Fibroblast of lung (primary cell): ENCODE measurements at regions not wholly inside any gene's neighbourhood (a gene's known extent, or its start where the extent isn't known, plus 50 kb on each side); places are given as distances from the start of the nearest gene placed in this dataset.
A peak's percentile ranks its signal among the peaks of the same experiment; 100 is the strongest.

Experiments used
- DNase-seq, 2 donors: peaks; one replicate each; pipeline versions ENCODE4 v3.0.0 to v3.0.0-alpha.2; 2010; ENCODE audit warnings: low read depth in 2 of 2
- H2AFZ ChIP-seq: 2 replicates; pipeline ENCODE4 v1.5.1; 2012; ENCODE audit warnings: low read length, control low read depth, inconsistent platforms
- H3K27ac ChIP-seq: 2 replicates; pipeline ENCODE4 v1.5.1; 2011; ENCODE audit warnings: low read length, control low read depth; ENCODE audit not compliant: insufficient read depth
- H3K27me3 ChIP-seq: 2 replicates; pipeline ENCODE4 v1.5.1; 2011; ENCODE audit warnings: mild to moderate bottlenecking, low read length; ENCODE audit not compliant: control insufficient read depth, insufficient read depth
- H3K36me3 ChIP-seq: 2 replicates; pipeline ENCODE4 v1.5.1; 2011; ENCODE audit warnings: low read length; ENCODE audit not compliant: control insufficient read depth, insufficient read depth
- H3K4me1 ChIP-seq: 2 replicates; pipeline ENCODE4 v1.5.1; 2011; ENCODE audit warnings: low read length; ENCODE audit not compliant: control insufficient read depth, insufficient read depth; ENCODE audit errors: extremely low read depth
- H3K4me2 ChIP-seq: 2 replicates; pipeline ENCODE4 v1.5.1; 2011; ENCODE audit warnings: low read length, control low read depth; ENCODE audit not compliant: insufficient read depth; ENCODE audit errors: extremely low read depth
- H3K4me3 ChIP-seq, 4 experiments: fragments of 200-600 bp in 1 of 4; sonication (generic) in 1 of 4; replicated peaks in 1 of 4; 2 replicates each; pipeline ENCODE4 v1.5.1; 2011 to 2016; ENCODE audit warnings: low read length in 4 of 4, low read depth in 3 of 4, mild to moderate bottlenecking in 3 of 4, control low read depth in 2 of 4, inconsistent platforms in 1 of 4, mixed read lengths in 1 of 4; ENCODE audit not compliant: insufficient read depth in 1 of 4; ENCODE audit errors: control extremely low read depth in 1 of 4
- H3K79me2 ChIP-seq: 2 replicates; pipeline ENCODE4 v1.5.1; 2012; ENCODE audit warnings: mild to moderate bottlenecking, low read length, inconsistent platforms; ENCODE audit not compliant: control insufficient read depth, insufficient read depth
- H3K9ac ChIP-seq: 2 replicates; pipeline ENCODE4 v1.5.1; 2011; ENCODE audit warnings: mild to moderate bottlenecking, low read length, control low read depth; ENCODE audit not compliant: insufficient read depth
- H3K9me3 ChIP-seq: 2 replicates; pipeline ENCODE4 v1.5.1; 2012; ENCODE audit warnings: low read depth, low read length; ENCODE audit not compliant: control insufficient read depth, insufficient read depth
- H4K20me1 ChIP-seq: 2 replicates; pipeline ENCODE4 v1.5.1; 2011; ENCODE audit warnings: low read length; ENCODE audit not compliant: control insufficient read depth, insufficient read depth; ENCODE audit errors: extremely low read depth
- EZH2 ChIP-seq: IDR thresholded peaks from 2 replicates; pipeline ENCODE4 v1.5.1; 2012; ENCODE audit warnings: low read length, control low read depth, mild to moderate bottlenecking; ENCODE audit errors: missing control alignments
- TF ChIP-seq, protein P1 (sequence below), 2 donors: IDR thresholded peaks in 1 of 2; conservative IDR thresholded peaks in 1 of 2; 1 replicate in 1 of 2; 2 replicates in 1 of 2; pipeline ENCODE4 v1.5.1; 2011 to 2012; ENCODE audit warnings: low read length in 2 of 2, control low read depth in 1 of 2, inconsistent platforms in 1 of 2, low read depth in 1 of 2, mild to moderate bottlenecking in 1 of 2

DNA sequence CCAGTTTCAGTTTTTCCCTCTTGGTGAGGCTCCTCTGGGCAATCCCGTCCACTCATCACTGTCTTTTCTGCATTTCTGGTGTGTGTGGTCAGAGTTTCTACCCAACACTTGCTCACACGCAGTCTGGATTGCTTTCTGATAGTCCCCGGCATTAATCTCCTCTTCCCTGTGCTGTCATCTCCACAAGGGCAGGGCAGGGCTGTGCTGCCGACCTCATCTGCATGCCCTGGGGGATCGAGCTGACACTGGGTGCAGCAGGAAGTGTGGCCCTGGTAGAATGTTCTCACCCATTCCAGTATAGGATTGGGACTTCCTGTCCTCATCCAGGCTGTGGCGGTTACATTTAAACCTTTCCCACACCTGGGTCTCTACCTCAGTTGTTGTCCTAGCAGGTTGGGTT is 80.0 kb upstream of the FAM136A start:
- H3K4me2 ChIP-seq: no peak overlapping the region
- H4K20me1 ChIP-seq: no peaks in the 10 kb centered on the region
- H3K4me3 ChIP-seq: no peak overlapping the region
- H2AFZ ChIP-seq: peak overlapping the region; percentile 76
- H3K9me3 ChIP-seq: no peaks in the 10 kb centered on the region
- no peaks in the 10 kb centered on the region for H3K36me3 ChIP-seq
- TF ChIP-seq, protein P1, sequence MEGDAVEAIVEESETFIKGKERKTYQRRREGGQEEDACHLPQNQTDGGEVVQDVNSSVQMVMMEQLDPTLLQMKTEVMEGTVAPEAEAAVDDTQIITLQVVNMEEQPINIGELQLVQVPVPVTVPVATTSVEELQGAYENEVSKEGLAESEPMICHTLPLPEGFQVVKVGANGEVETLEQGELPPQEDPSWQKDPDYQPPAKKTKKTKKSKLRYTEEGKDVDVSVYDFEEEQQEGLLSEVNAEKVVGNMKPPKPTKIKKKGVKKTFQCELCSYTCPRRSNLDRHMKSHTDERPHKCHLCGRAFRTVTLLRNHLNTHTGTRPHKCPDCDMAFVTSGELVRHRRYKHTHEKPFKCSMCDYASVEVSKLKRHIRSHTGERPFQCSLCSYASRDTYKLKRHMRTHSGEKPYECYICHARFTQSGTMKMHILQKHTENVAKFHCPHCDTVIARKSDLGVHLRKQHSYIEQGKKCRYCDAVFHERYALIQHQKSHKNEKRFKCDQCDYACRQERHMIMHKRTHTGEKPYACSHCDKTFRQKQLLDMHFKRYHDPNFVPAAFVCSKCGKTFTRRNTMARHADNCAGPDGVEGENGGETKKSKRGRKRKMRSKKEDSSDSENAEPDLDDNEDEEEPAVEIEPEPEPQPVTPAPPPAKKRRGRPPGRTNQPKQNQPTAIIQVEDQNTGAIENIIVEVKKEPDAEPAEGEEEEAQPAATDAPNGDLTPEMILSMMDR (conservative IDR thresholded peaks at IDR 0.05 in 1 of 2, IDR thresholded peaks at IDR 0.05 in 1 of 2; ENCODE audit: low read depth in 1 of 2, low read length in 2 of 2): no peak
- no peak for TF ChIP-seq EZH2
- no peaks in the 10 kb centered on the region for H3K79me2 ChIP-seq
- no peaks in the 10 kb centered on the region for H3K27me3 ChIP-seq
- H3K9ac ChIP-seq: no peak overlapping the region
- peaks cover 5% of the 10 kb centered on the region for H3K4me1 ChIP-seq
- peak in 1 of 2 donors; percentile 59 for DNase-seq
- no peak overlapping the region for H3K27ac ChIP-seq

DNA sequence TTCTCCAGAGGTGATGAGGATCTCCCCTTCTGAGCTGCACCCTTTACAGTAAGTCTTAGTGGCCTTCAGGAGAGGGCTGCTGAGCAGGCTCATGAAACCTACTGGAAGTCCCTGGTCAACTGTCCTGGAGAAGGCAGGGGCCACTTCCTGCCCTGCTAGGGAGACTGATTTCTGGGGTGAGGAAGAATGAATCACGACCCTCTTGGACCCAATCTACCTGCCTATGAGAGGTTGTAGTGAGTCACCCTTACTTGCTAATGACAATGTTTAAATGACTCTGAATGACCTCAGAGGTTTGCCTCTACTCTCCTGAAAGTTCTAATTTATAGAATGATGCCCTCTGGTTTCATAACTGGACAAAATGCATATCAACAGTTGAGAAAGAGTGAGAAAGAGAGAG is 79.4 kb upstream of the FAM136A start:
- no peaks in the 10 kb centered on the region for H4K20me1 ChIP-seq
- peaks cover 5% of the 10 kb centered on the region for H3K4me1 ChIP-seq
- H2AFZ ChIP-seq: no peak overlapping the region
- H3K79me2 ChIP-seq: no peaks in the 10 kb centered on the region
- H3K9me3 ChIP-seq: no peaks in the 10 kb centered on the region
- no peak for TF ChIP-seq EZH2
- TF ChIP-seq, protein P1 (conservative IDR thresholded peaks at IDR 0.05 in 1 of 2, IDR thresholded peaks at IDR 0.05 in 1 of 2; ENCODE audit: low read depth in 1 of 2, low read length in 2 of 2): no peak
- no peaks in the 10 kb centered on the region for H3K27me3 ChIP-seq
- H3K9ac ChIP-seq: no peak overlapping the region
- H3K4me2 ChIP-seq: peak overlapping the region; percentile 27
- H3K4me3 ChIP-seq: no peak overlapping the region
- DNase-seq: peak in 1 of 2 donors; percentile 13
- H3K36me3 ChIP-seq: no peaks in the 10 kb centered on the region
- H3K27ac ChIP-seq: no peak overlapping the region

DNA sequence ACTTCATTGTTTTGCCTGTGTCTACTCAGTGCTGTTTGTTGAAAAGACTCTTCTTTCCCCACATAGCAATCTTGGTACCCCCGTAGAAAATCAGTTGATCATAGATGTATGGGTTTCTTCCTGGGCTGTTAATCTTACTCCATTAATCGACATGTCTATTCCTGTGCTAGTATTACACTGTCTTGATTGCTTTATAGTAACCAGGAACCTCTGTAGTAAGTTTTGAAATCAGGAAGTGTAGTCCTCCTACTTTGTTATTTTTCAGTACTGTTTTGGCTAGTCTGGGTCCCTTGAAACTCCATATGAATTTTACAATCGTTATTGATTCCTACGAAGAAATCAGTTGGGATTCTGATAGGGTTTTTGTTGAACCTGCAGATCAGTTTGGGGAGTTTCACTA is 78.8 kb upstream of the FAM136A start:
- no peak for DNase-seq
- no peak overlapping the region for H3K4me2 ChIP-seq
- TF ChIP-seq EZH2: no peak
- TF ChIP-seq, protein P1 (conservative IDR thresholded peaks at IDR 0.05 in 1 of 2, IDR thresholded peaks at IDR 0.05 in 1 of 2; ENCODE audit: low read depth in 1 of 2, low read length in 2 of 2): no peak
- H3K9ac ChIP-seq: no peak overlapping the region
- H3K4me3 ChIP-seq: no peak overlapping the region
- no peaks in the 10 kb centered on the region for H3K36me3 ChIP-seq
- H3K27ac ChIP-seq: no peak overlapping the region
- H3K9me3 ChIP-seq: no peaks in the 10 kb centered on the region
- peaks cover 5% of the 10 kb centered on the region for H3K4me1 ChIP-seq
- no peaks in the 10 kb centered on the region for H4K20me1 ChIP-seq
- H3K27me3 ChIP-seq: no peaks in the 10 kb centered on the region
- no peaks in the 10 kb centered on the region for H3K79me2 ChIP-seq
- no peak overlapping the region for H2AFZ ChIP-seq
